C4-2B (cell line): ENCODE measurements at regions not wholly inside any gene's neighbourhood (a gene's known extent, or its start where the extent isn't known, plus 50 kb on each side); places are given as distances from the start of the nearest gene placed in this dataset.

Experiments used
- ZFX ChIP-seq: fragments of 450-650 bp; IDR thresholded peaks from 2 replicates; pipeline ENCODE4 v1.6.1; 2017
- TF ChIP-seq, protein P1 (sequence below): fragments of 450-650 bp; conservative IDR thresholded peaks from 2 replicates; pipeline ENCODE4 v1.5.1; 2017; ENCODE audit warnings: mild to moderate bottlenecking

DNA sequence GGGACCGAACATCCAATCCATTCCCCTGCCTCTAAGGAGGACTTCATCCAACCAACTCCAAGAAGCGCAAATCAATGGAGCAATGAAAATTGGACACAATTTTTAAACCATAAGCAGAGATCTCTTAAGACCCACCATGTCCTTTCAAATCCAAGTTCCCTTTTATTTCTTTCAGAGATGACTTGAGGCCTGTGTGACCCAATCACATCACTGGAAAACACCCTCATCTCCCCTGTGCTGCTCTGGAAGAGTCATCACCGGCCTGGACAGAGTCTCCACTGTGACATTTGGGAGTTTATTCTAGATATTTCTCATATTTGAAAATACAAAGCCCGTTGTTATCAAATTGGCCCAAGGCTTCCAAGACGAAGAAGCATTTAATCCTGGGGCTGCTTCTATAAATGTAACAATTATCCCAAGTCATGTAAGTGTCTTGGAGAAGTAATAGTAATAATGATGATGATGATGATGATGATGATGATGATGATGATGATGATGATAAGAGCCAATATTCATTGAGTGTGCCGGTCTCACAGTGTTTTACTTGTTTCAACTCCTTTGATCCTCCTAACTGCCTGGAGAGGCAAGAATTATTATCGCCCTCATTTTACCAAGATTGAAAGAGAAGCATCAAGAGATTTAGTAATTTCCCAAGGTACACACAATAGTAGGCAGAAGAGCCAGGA, 72.1 kb downstream of the COPRS start:
- TF ChIP-seq, protein P1, sequence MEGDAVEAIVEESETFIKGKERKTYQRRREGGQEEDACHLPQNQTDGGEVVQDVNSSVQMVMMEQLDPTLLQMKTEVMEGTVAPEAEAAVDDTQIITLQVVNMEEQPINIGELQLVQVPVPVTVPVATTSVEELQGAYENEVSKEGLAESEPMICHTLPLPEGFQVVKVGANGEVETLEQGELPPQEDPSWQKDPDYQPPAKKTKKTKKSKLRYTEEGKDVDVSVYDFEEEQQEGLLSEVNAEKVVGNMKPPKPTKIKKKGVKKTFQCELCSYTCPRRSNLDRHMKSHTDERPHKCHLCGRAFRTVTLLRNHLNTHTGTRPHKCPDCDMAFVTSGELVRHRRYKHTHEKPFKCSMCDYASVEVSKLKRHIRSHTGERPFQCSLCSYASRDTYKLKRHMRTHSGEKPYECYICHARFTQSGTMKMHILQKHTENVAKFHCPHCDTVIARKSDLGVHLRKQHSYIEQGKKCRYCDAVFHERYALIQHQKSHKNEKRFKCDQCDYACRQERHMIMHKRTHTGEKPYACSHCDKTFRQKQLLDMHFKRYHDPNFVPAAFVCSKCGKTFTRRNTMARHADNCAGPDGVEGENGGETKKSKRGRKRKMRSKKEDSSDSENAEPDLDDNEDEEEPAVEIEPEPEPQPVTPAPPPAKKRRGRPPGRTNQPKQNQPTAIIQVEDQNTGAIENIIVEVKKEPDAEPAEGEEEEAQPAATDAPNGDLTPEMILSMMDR, result no peak
- no peak for TF ChIP-seq ZFX
